ENCODE measurements at regions not wholly inside any gene's neighbourhood (a gene's known extent, or its start where the extent isn't known, plus 50 kb on each side); places are given as distances from the start of the nearest gene placed in this dataset.
A peak's percentile ranks its signal among the peaks of the same experiment; 100 is the strongest.
"Not testable (repeated sequence)": the region's sequence is repeated elsewhere in the genome, so short reads cannot be mapped to it uniquely, and the experiment has no call there.

- no peak for DNase-seq (ENCODE audit: low spot score)
Measured at GRCh38 chr4:127484117-127484516, 148.6 kb upstream of the INTU start.

GRCh38 chr4:127486248-127486647 is 146.5 kb upstream of the INTU start:
- DNase-seq (ENCODE audit: low spot score) = no peak

GRCh38 chr4:127491571-127491970 is 141.2 kb upstream of the INTU start:
- no peak for DNase-seq (ENCODE audit: low spot score)

GRCh38 chr4:127496875-127497274 is 135.9 kb upstream of the INTU start:
- DNase-seq (ENCODE audit: low spot score) = not testable (repeated sequence)

- DNase-seq (ENCODE audit: low spot score) = no peak
Measured at GRCh38 chr4:127498366-127498765, 134.4 kb upstream of the INTU start.

- no peak for DNase-seq (ENCODE audit: low spot score)
Measured at GRCh38 chr4:127500242-127500641, 132.5 kb upstream of the INTU start.

- DNase-seq (ENCODE audit: low spot score) = no peak
Measured at GRCh38 chr4:127501103-127501502, 131.7 kb upstream of the INTU start.

- DNase-seq (ENCODE audit: low spot score) = no peak
Measured at GRCh38 chr4:127503111-127503510, 129.6 kb upstream of the INTU start.

GRCh38 chr4:127505203-127505602 is 127.6 kb upstream of the INTU start:
- DNase-seq (ENCODE audit: low spot score) = peak; percentile 7

GRCh38 chr4:127506283-127506682 is 126.5 kb upstream of the INTU start:
- DNase-seq (ENCODE audit: low spot score) = no peak

GRCh38 chr4:127509155-127509554 is 123.6 kb upstream of the INTU start:
- DNase-seq (ENCODE audit: low spot score) = no peak

- DNase-seq (ENCODE audit: low spot score) = not testable (repeated sequence)
Measured at GRCh38 chr4:127512672-127513071, 120.1 kb upstream of the INTU start.

- DNase-seq (ENCODE audit: low spot score) = not testable (repeated sequence)
Measured at GRCh38 chr4:127515259-127515658, 117.5 kb upstream of the INTU start.

- no peak for DNase-seq (ENCODE audit: low spot score)
Measured at GRCh38 chr4:127518046-127518445, 114.7 kb upstream of the INTU start.

GRCh38 chr4:127521463-127521862 is 111.3 kb upstream of the INTU start:
- DNase-seq (ENCODE audit: low spot score) = no peak

GRCh38 chr4:127523369-127523768 is 109.4 kb upstream of the INTU start:
- no peak for DNase-seq (ENCODE audit: low spot score)

- DNase-seq (ENCODE audit: low spot score) = no peak
Measured at GRCh38 chr4:127525608-127526007, 107.1 kb upstream of the INTU start.

- DNase-seq (ENCODE audit: low spot score) = no peak
Measured at GRCh38 chr4:127528302-127528701, 104.5 kb upstream of the INTU start.

- DNase-seq (ENCODE audit: low spot score) = not testable (repeated sequence)
Measured at GRCh38 chr4:127529879-127530278, 102.9 kb upstream of the INTU start.

GRCh38 chr4:127533028-127533700 is 99.6 kb upstream of the INTU start:
- DNase-seq (ENCODE audit: low spot score) = no peak

GRCh38 chr4:127534041-127534825 is 98.5 kb upstream of the INTU start:
- DNase-seq (ENCODE audit: low spot score) = no peak

GRCh38 chr4:127538016-127538415 is 94.7 kb upstream of the INTU start:
- no peak for DNase-seq (ENCODE audit: low spot score)

- DNase-seq (ENCODE audit: low spot score) = no peak
Measured at GRCh38 chr4:127540497-127541025, 92.2 kb upstream of the INTU start.

Measured in Ammon's horn (tissue), 1 donor.